Neural cell (in vitro differentiated cells): ENCODE measurements at regions not wholly inside any gene's neighbourhood (a gene's known extent, or its start where the extent isn't known, plus 50 kb on each side); places are given as distances from the start of the nearest gene placed in this dataset.

ENCODE experiments used
- H2AFZ ChIP-seq: fragments of 200-600, 300-800 bp; sonication (generic), shearing (Covaris generic); 2 replicates; pipeline ENCODE4 v1.6.0; 2014; ENCODE audit warnings: low read depth, mild to moderate bottlenecking, antibody characterized with exemption, low read length, moderate library complexity
- H3F3A ChIP-seq: fragments of 200-600 bp; shearing (Covaris generic); 2 replicates; pipeline ENCODE4 v1.6.1; 2016; ENCODE audit warnings: mild to moderate bottlenecking, moderate library complexity, mixed read lengths, antibody characterized with exemption, low read length; ENCODE audit not compliant: insufficient read depth, poor library complexity, severe bottlenecking
- H3K27ac ChIP-seq: fragments of 200-600, 300-800 bp; sonication (generic), shearing (Covaris generic); 2 replicates; pipeline ENCODE4 v1.5.1; 2014; ENCODE audit warnings: mild to moderate bottlenecking, low read length, moderate library complexity
- H3K27me3 ChIP-seq: fragments of 300-800, 200-600 bp; sonication (generic), shearing (Covaris generic); 2 replicates; pipeline ENCODE4 v1.6.0; 2014; ENCODE audit warnings: mild to moderate bottlenecking, low read depth, low read length, moderate library complexity; ENCODE audit not compliant: insufficient read depth
- H3K36me3 ChIP-seq: fragments of 300-800, 200-600 bp; sonication (generic), shearing (Covaris generic); 2 replicates; pipeline ENCODE4 v1.5.1; 2014; ENCODE audit warnings: mild to moderate bottlenecking, antibody characterized with exemption, low read length, moderate library complexity; ENCODE audit not compliant: insufficient read depth
- H3K4me2 ChIP-seq: fragments of 300-800, 200-600 bp; sonication (generic), shearing (Covaris generic); 2 replicates; pipeline ENCODE4 v1.6.0; 2014; ENCODE audit warnings: mild to moderate bottlenecking, low read length
- H3K4me3 ChIP-seq: fragments of 300-800, 200-600 bp; sonication (generic), shearing (Covaris generic); 2 replicates; pipeline ENCODE4 v1.5.1; 2014; ENCODE audit warnings: mild to moderate bottlenecking, low read length, moderate library complexity
- H3K79me2 ChIP-seq: fragments of 200-600 bp; shearing (Covaris generic); replicated peaks from 2 replicates; pipeline ENCODE4 v1.6.0; 2014; ENCODE audit warnings: mild to moderate bottlenecking, low read length, moderate library complexity; ENCODE audit not compliant: insufficient read depth
- H3K9ac ChIP-seq: fragments of 300-800, 200-600 bp; sonication (generic), shearing (Covaris generic); 2 replicates; pipeline ENCODE4 v1.6.1; 2016; ENCODE audit warnings: mild to moderate bottlenecking, low read length, mixed read lengths
- H3K9me2 ChIP-seq: fragments of 200-600 bp; shearing (Covaris generic); 2 replicates; pipeline ENCODE4 v1.6.1; 2016; ENCODE audit warnings: mild to moderate bottlenecking, low read length, mixed read lengths; ENCODE audit not compliant: insufficient read depth
- H3K9me3 ChIP-seq: fragments of 200-600, 300-800 bp; sonication (generic), shearing (Covaris generic); 2 replicates; pipeline ENCODE4 v1.6.1; 2016; ENCODE audit warnings: mild to moderate bottlenecking, mixed run types, low read length, moderate library complexity, mixed read lengths
- H4K20me1 ChIP-seq: fragments of 200-600 bp; shearing (Covaris generic); 2 replicates; pipeline ENCODE4 v1.6.1; 2016; ENCODE audit warnings: mild to moderate bottlenecking, mixed run types; ENCODE audit not compliant: insufficient read depth
- CTCF ChIP-seq: fragments of 450-650 bp; IDR thresholded peaks from 2 replicates; pipeline ENCODE4 v1.5.1; 2014; ENCODE audit warnings: antibody characterized with exemption, mild to moderate bottlenecking, moderate library complexity; ENCODE audit not compliant: poor library complexity, severe bottlenecking
- EP300 ChIP-seq: fragments of 450-650 bp; conservative IDR thresholded peaks from 2 replicates; pipeline ENCODE4 v1.6.1; 2014; ENCODE audit warnings: antibody characterized with exemption, mild to moderate bottlenecking, moderate library complexity; ENCODE audit not compliant: poor library complexity, severe bottlenecking
- EZH2 ChIP-seq: fragments of 200-600, 300-800 bp; shearing (Covaris generic), sonication (generic); IDR thresholded peaks from 2 replicates; pipeline ENCODE4 v1.6.1; 2014; ENCODE audit warnings: antibody characterized with exemption, low read length, borderline replicate concordance, mild to moderate bottlenecking; ENCODE audit not compliant: insufficient read depth, poor library complexity, severe bottlenecking
- MXI1 ChIP-seq: fragments of 450-650 bp; conservative IDR thresholded peaks from 2 replicates; pipeline ENCODE4 v1.6.1; 2014; ENCODE audit warnings: antibody characterized with exemption, mild to moderate bottlenecking; ENCODE audit not compliant: poor library complexity, severe bottlenecking
- POLR2AphosphoS5 ChIP-seq: IDR thresholded peaks from 2 replicates; pipeline ENCODE4 v1.6.1; 2012
- RAD21 ChIP-seq: fragments of 450-650 bp; conservative IDR thresholded peaks from 2 replicates; pipeline ENCODE4 v1.6.1; 2014; ENCODE audit warnings: antibody characterized with exemption, mild to moderate bottlenecking, moderate library complexity
- SMC3 ChIP-seq: fragments of 450-650 bp; conservative IDR thresholded peaks from 2 replicates; pipeline ENCODE4 v1.6.1; 2014; ENCODE audit warnings: antibody characterized with exemption, mild to moderate bottlenecking, moderate library complexity; ENCODE audit not compliant: poor library complexity
- TAF1 ChIP-seq: IDR thresholded peaks from 2 replicates; pipeline ENCODE4 v1.6.1; 2012; ENCODE audit warnings: low read depth
- TF ChIP-seq, protein P1 (sequence below): IDR thresholded peaks from 2 replicates; pipeline ENCODE4 v1.6.1; 2012; ENCODE audit warnings: borderline replicate concordance

- Histone ChIP-seq H3K9me3 (no peaks in the 10 kb centered on the region), H3K9me2 (no peaks in the 10 kb centered on the region), H3K27me3 (no peaks in the 10 kb centered on the region), H2AFZ (no peak overlapping the region), H3F3A (no peaks in the 10 kb centered on the region), H3K27ac (no peak overlapping the region), H3K36me3 (no peaks in the 10 kb centered on the region), H4K20me1 (no peaks in the 10 kb centered on the region), H3K9ac (no peak overlapping the region), H3K79me2 (no peaks in the 10 kb centered on the region), H3K4me2 (no peak overlapping the region), H3K4me3 (no peak overlapping the region)
- no peak for TF ChIP-seq TAF1
- no peak for TF ChIP-seq POLR2AphosphoS5
- TF ChIP-seq, protein P1, sequence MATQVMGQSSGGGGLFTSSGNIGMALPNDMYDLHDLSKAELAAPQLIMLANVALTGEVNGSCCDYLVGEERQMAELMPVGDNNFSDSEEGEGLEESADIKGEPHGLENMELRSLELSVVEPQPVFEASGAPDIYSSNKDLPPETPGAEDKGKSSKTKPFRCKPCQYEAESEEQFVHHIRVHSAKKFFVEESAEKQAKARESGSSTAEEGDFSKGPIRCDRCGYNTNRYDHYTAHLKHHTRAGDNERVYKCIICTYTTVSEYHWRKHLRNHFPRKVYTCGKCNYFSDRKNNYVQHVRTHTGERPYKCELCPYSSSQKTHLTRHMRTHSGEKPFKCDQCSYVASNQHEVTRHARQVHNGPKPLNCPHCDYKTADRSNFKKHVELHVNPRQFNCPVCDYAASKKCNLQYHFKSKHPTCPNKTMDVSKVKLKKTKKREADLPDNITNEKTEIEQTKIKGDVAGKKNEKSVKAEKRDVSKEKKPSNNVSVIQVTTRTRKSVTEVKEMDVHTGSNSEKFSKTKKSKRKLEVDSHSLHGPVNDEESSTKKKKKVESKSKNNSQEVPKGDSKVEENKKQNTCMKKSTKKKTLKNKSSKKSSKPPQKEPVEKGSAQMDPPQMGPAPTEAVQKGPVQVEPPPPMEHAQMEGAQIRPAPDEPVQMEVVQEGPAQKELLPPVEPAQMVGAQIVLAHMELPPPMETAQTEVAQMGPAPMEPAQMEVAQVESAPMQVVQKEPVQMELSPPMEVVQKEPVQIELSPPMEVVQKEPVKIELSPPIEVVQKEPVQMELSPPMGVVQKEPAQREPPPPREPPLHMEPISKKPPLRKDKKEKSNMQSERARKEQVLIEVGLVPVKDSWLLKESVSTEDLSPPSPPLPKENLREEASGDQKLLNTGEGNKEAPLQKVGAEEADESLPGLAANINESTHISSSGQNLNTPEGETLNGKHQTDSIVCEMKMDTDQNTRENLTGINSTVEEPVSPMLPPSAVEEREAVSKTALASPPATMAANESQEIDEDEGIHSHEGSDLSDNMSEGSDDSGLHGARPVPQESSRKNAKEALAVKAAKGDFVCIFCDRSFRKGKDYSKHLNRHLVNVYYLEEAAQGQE = no peak
- TF ChIP-seq RAD21 = no peak
- TF ChIP-seq EP300 = no peak
- no peak for TF ChIP-seq EZH2
- no peak for TF ChIP-seq SMC3
- no peak for TF ChIP-seq MXI1
- no peak for TF ChIP-seq CTCF
Observed at GRCh38 chr12:105698075-105698474, 367.6 kb downstream of the C12orf75 start.

GRCh38 chr12:105699209-105699608, 368.7 kb downstream of the C12orf75 start:
- Histone ChIP-seq H3K27ac (no peak overlapping the region), H3K9me2 (no peaks in the 10 kb centered on the region), H3K27me3 (no peaks in the 10 kb centered on the region), H3K9me3 (no peaks in the 10 kb centered on the region), H4K20me1 (no peaks in the 10 kb centered on the region), H3K79me2 (no peaks in the 10 kb centered on the region), H2AFZ (no peak overlapping the region), H3K9ac (no peak overlapping the region), H3K4me2 (no peak overlapping the region), H3F3A (no peaks in the 10 kb centered on the region), H3K4me3 (no peak overlapping the region), H3K36me3 (no peaks in the 10 kb centered on the region)
- TF ChIP-seq EZH2 = no peak
- TF ChIP-seq POLR2AphosphoS5 = no peak
- TF ChIP-seq CTCF = no peak
- TF ChIP-seq TAF1 = no peak
- TF ChIP-seq MXI1 = no peak
- TF ChIP-seq EP300 = no peak
- TF ChIP-seq SMC3 = no peak
- no peak for TF ChIP-seq RAD21
- TF ChIP-seq, protein P1 = no peak
